A549 (cell line): ENCODE measurements at regions not wholly inside any gene's neighbourhood (a gene's known extent, or its start where the extent isn't known, plus 50 kb on each side); places are given as distances from the start of the nearest gene placed in this dataset.

Experiments used
- CTCF ChIP-seq: fragments of >200 bp; sonication (Bioruptor Twin); formaldehyde crosslinking; IDR thresholded peaks from 3 replicates; pipeline ENCODE4 v1.5.1; 2016
- ESRRA ChIP-seq: fragments of 150-350 bp; IDR thresholded peaks from 2 replicates; pipeline ENCODE4 v1.6.1; 2014; ENCODE audit warnings: mild to moderate bottlenecking, low read length, borderline replicate concordance
- FOXS1 ChIP-seq: fragments of 250-450 bp; sonication (Bioruptor Pico); IDR thresholded peaks from 2 replicates; pipeline ENCODE4 v1.5.0; 2020; ENCODE audit warnings: mild to moderate bottlenecking, moderate library complexity
- MAZ ChIP-seq: fragments of 150-350 bp; IDR thresholded peaks from 2 replicates; pipeline ENCODE4 v1.6.1; 2014; ENCODE audit warnings: antibody characterized with exemption, low read depth, low read length, borderline replicate concordance
- POLR2A ChIP-seq: IDR thresholded peaks from 2 replicates; pipeline ENCODE4 v1.6.1; 2012; ENCODE audit warnings: mild to moderate bottlenecking, low read length
- POLR2AphosphoS2 ChIP-seq: conservative IDR thresholded peaks from 2 replicates; pipeline ENCODE4 v1.6.1; 2012; ENCODE audit warnings: low read length, improper control_type of control experiment, inconsistent platforms
- RAD21 ChIP-seq, 2 experiments: fragments of >200 bp in 1 of 2; sonication (Bioruptor Twin) in 1 of 2; formaldehyde crosslinking in 1 of 2; IDR thresholded peaks in 1 of 2; conservative IDR thresholded peaks in 1 of 2; 2 replicates in 1 of 2; 3 replicates in 1 of 2; pipeline ENCODE4 v1.6.1; 2012 to 2018; ENCODE audit warnings: inconsistent platforms in 1 of 2
- RARB ChIP-seq: fragments of 250-450 bp; sonication (Bioruptor Pico); IDR thresholded peaks from 2 replicates; pipeline ENCODE4 v1.8.0; 2021; ENCODE audit warnings: mild to moderate bottlenecking, moderate library complexity
- TF ChIP-seq, protein P1 (sequence below): fragments of 450-650 bp; IDR thresholded peaks from 2 replicates; pipeline ENCODE4 v1.6.1; 2014; ENCODE audit warnings: antibody characterized with exemption

- TF ChIP-seq POLR2AphosphoS2 (no peak), CTCF (no peak), ESRRA (no peak), POLR2A (no peak), MAZ (no peak), RARB (CRISPR knock-in tag) (no peak), RAD21 (conservative IDR thresholded peaks at IDR 0.05 in 1 of 2, IDR thresholded peaks at IDR 0.05 in 1 of 2) (no peak), FOXS1 (no peak)
- TF ChIP-seq, protein P1, sequence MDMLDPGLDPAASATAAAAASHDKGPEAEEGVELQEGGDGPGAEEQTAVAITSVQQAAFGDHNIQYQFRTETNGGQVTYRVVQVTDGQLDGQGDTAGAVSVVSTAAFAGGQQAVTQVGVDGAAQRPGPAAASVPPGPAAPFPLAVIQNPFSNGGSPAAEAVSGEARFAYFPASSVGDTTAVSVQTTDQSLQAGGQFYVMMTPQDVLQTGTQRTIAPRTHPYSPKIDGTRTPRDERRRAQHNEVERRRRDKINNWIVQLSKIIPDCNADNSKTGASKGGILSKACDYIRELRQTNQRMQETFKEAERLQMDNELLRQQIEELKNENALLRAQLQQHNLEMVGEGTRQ: no peak
Observed at GRCh38 chr6:165906-166305, 126.4 kb upstream of the DUSP22 start.
